B cell (primary cell): ENCODE measurements at regions not wholly inside any gene's neighbourhood (a gene's known extent, or its start where the extent isn't known, plus 50 kb on each side); places are given as distances from the start of the nearest gene placed in this dataset.

Experiments
- ATAC-seq: fragments of 200-7000 bp; cut with Tn5 transposase; one replicate; pipeline ENCODE4 v1.10.0; 2021; ENCODE audit warnings: low read depth, mild to moderate bottlenecking, moderate number of reproducible peaks, moderate library complexity
- CTCF ChIA-PET: fragments of 350-600 bp; sonication (Branson Sonifier 250); formaldehyde crosslinking; loops from one replicate; lab custom pipeline; 2021; ENCODE audit warnings: antibody characterized with exemption, inconsistent platforms; lab: Charles Lee
- POLR2A ChIA-PET: fragments of 350-600 bp; sonication (Branson Sonifier 250); formaldehyde crosslinking; loops from one replicate; lab custom pipeline; 2021; ENCODE audit warnings: antibody characterized with exemption; lab: Charles Lee
- DNase-seq: peaks from one replicate; pipeline ENCODE4 v3.0.0; 2013
- H2AFZ ChIP-seq: 2 replicates; pipeline ENCODE4 v1.6.1; 2012; ENCODE audit warnings: mild to moderate bottlenecking, low read depth, low read length; ENCODE audit not compliant: insufficient read depth, poor library complexity, severe bottlenecking
- H3K27ac ChIP-seq, 2 donors: 1 replicate in 1 of 2; 2 replicates in 1 of 2; pipeline ENCODE4 v1.5.1; 2012 to 2013; ENCODE audit warnings: low read length in 2 of 2, mild to moderate bottlenecking in 2 of 2, moderate library complexity in 1 of 2
- H3K27me3 ChIP-seq, 4 experiments: fragments of 200-600 bp in 1 of 4; sonication (generic) in 1 of 4; replicated peaks in 1 of 4; 1 replicate in 2 of 4; 2 replicates in 2 of 4; pipeline versions ENCODE4 v1.6.1 to v1.7.0; 2013 to 2016; ENCODE audit warnings: low read length in 3 of 4, mild to moderate bottlenecking in 2 of 4, mixed read lengths in 1 of 4, moderate library complexity in 1 of 4; ENCODE audit not compliant: insufficient read depth in 4 of 4, control insufficient read depth in 3 of 4; ENCODE audit errors: control extremely low read depth in 1 of 4
- H3K36me3 ChIP-seq, 2 experiments: replicated peaks in 1 of 2; 1 replicate in 1 of 2; 2 replicates in 1 of 2; pipeline versions ENCODE4 v1.6.1 to v1.7.1; 2013; ENCODE audit warnings: low read length in 1 of 2; ENCODE audit not compliant: insufficient read depth in 2 of 2, control insufficient read depth in 1 of 2; ENCODE audit errors: control extremely low read depth in 1 of 2, extremely low read depth in 1 of 2
- H3K4me1 ChIP-seq, 2 donors: fragments of 200-600 bp in 1 of 2; sonication (generic) in 1 of 2; 1 replicate in 1 of 2; 2 replicates in 1 of 2; pipeline versions ENCODE4 v1.5.1 to v1.6.1; 2013 to 2017; ENCODE audit warnings: low read length in 2 of 2; ENCODE audit not compliant: control insufficient read depth in 2 of 2, insufficient read depth in 2 of 2
- H3K4me2 ChIP-seq: replicated peaks from 2 replicates; pipeline ENCODE3; 2012; ENCODE audit warnings: mild to moderate bottlenecking, low read depth, low read length; ENCODE audit not compliant: poor library complexity, severe bottlenecking
- H3K4me3 ChIP-seq, 5 experiments: fragments of 200-600 bp in 1 of 5; sonication (generic) in 1 of 5; 1 replicate in 3 of 5; 2 replicates in 2 of 5; pipeline versions ENCODE4 v1.5.1 to v1.7.0; 2011 to 2016; ENCODE audit warnings: low read length in 4 of 5, mild to moderate bottlenecking in 4 of 5, low read depth in 2 of 5, control low read depth in 1 of 5, moderate library complexity in 1 of 5; ENCODE audit not compliant: insufficient read depth in 1 of 5; ENCODE audit errors: control extremely low read depth in 1 of 5, extremely low read depth in 1 of 5
- H3K79me2 ChIP-seq: fragments of 200-600 bp; sonication (generic); one replicate; pipeline ENCODE4 v1.6.0; 2016; ENCODE audit warnings: low read length; ENCODE audit not compliant: control insufficient read depth, insufficient read depth
- H3K9ac ChIP-seq: fragments of 200-600 bp; sonication (generic); 2 replicates; pipeline ENCODE4 v1.6.1; 2017; ENCODE audit warnings: mild to moderate bottlenecking, low read length, moderate library complexity
- H3K9me3 ChIP-seq, 3 donors: one replicate each; pipeline versions ENCODE4 v1.6.1 to v1.7.1; 2013; ENCODE audit warnings: low read length in 2 of 3; ENCODE audit not compliant: control insufficient read depth in 2 of 3, insufficient read depth in 1 of 3; ENCODE audit errors: control extremely low read depth in 1 of 3
- H4K20me1 ChIP-seq: 2 replicates; pipeline ENCODE4 v1.6.0; 2012; ENCODE audit warnings: mild to moderate bottlenecking, low read length; ENCODE audit not compliant: insufficient read depth, control insufficient read depth, poor library complexity, severe bottlenecking
- H3K27ac Mint-ChIP-seq: one replicate; pipeline ENCODE4 v1.8.0; 2021; ENCODE audit warnings: mixed read lengths
- H3K27me3 Mint-ChIP-seq: one replicate; pipeline ENCODE4 v1.8.0; 2021; ENCODE audit warnings: mixed read lengths
- H3K4me1 Mint-ChIP-seq: one replicate; pipeline ENCODE4 v1.8.0; 2021; ENCODE audit warnings: mixed read lengths
- H3K4me3 Mint-ChIP-seq: one replicate; pipeline ENCODE4 v1.8.0; 2021; ENCODE audit warnings: mixed read lengths
- H3K9me3 Mint-ChIP-seq: one replicate; pipeline ENCODE4 v1.8.0; 2022; ENCODE audit warnings: mixed read lengths; ENCODE audit not compliant: insufficient read depth
- EZH2 ChIP-seq: IDR thresholded peaks from 2 replicates; pipeline ENCODE4 v1.6.1; 2012; ENCODE audit warnings: borderline replicate concordance, low read depth, mild to moderate bottlenecking, moderate library complexity, low read length; ENCODE audit not compliant: insufficient read depth, poor library complexity, severe bottlenecking
- WGBS: methylation state at CpG from one replicate; pipeline ENCODE4 v1.1.5; 2013; ENCODE audit warnings: missing lambda C conversion rate; ENCODE audit not compliant: insufficient coverage; 5-methylcytosine and 5-hydroxymethylcytosine counted together
- intact Hi-C: fragments of 100-400 bp; cut with micrococcal nuclease; formaldehyde crosslinking; loops from one replicate; pipeline ENCODE4 v1.10.0; 2022
- TF ChIP-seq, protein P1 (sequence below): fragments of 200-600 bp; IDR thresholded peaks from one replicate; pipeline ENCODE4 v1.8.0; 2022; ENCODE audit warnings: antibody characterized with exemption, mild to moderate bottlenecking

DNA sequence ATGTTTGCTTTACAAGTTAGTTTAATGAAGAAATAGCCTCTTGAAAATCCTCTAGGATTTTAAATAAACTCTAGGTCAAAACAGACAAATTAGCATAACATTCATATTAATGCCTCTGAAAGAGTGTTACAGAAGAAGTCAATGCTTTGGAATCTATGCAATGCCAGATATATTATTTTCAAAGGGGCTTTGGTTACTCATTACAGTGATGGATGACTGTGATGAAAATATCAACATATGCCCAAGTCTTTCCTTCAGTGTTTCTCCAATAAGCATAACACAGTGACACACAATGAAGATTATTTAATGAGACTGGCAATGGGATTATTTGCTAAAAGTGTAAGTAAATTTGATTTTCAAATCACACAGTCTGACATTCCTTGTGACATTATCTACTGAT, 1247.2 kb downstream of the ROBO2 start:
- POLR2A ChIA-PET = no interaction called here
- no peak for ATAC-seq

DNA sequence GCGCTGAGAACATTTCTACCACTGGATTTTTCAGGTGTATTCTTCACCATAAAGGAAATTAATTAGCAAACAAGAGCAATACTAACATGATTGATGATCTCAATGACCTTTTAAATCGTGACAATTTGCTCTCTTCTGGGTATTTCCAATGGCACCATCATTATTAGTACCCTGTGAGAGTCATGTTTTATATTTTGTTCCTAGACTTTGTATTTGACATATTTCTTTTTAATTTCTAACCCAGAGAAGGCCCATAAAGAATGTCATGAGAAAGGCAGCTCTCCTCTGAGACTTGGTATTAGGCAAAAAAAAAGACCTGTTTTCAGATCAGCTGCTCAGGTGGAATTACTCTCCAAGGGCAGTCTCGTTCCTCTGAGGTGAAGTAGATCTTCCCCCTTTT, 1253.4 kb downstream of the ROBO2 start:
- Histone ChIP-seq H3K27me3 (no peaks in the 10 kb centered on the region), H3K79me2 (no peaks in the 10 kb centered on the region), H3K4me2 (no peak overlapping the region), H3K36me3 (no peaks in the 10 kb centered on the region), H3K4me1 (no peaks in the 10 kb centered on the region), H2AFZ (no peak overlapping the region), H4K20me1 (no peaks in the 10 kb centered on the region), H3K27ac (no peak overlapping the region), H3K9me3 (peaks cover 0 to 5% (median 0%) of the 10 kb centered on the region in 3 donors), H3K9ac (no peak overlapping the region), H3K4me3 (no peak overlapping the region)
- no peaks in the 10 kb centered on the region for H3K4me1 Mint-ChIP-seq
- no peak overlapping the region for H3K4me3 Mint-ChIP-seq
- POLR2A ChIA-PET = no interaction called here
- DNase-seq (no peak), ATAC-seq (no peak)
- CTCF ChIA-PET = no interaction called here
- 83% methylated on average over 1 of the region's 3 CpGs for WGBS
- H3K27me3 Mint-ChIP-seq = no peaks in the 10 kb centered on the region
- no peak overlapping the region for H3K27ac Mint-ChIP-seq
- intact Hi-C loops = no loop called here
- TF ChIP-seq, protein P1, sequence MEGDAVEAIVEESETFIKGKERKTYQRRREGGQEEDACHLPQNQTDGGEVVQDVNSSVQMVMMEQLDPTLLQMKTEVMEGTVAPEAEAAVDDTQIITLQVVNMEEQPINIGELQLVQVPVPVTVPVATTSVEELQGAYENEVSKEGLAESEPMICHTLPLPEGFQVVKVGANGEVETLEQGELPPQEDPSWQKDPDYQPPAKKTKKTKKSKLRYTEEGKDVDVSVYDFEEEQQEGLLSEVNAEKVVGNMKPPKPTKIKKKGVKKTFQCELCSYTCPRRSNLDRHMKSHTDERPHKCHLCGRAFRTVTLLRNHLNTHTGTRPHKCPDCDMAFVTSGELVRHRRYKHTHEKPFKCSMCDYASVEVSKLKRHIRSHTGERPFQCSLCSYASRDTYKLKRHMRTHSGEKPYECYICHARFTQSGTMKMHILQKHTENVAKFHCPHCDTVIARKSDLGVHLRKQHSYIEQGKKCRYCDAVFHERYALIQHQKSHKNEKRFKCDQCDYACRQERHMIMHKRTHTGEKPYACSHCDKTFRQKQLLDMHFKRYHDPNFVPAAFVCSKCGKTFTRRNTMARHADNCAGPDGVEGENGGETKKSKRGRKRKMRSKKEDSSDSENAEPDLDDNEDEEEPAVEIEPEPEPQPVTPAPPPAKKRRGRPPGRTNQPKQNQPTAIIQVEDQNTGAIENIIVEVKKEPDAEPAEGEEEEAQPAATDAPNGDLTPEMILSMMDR = no peak
- TF ChIP-seq EZH2 = no peak
- peaks cover 3% of the 10 kb centered on the region for H3K9me3 Mint-ChIP-seq

More for the DNA sequence above, 1247.2 kb downstream of the ROBO2 start:
- H3K27ac Mint-ChIP-seq = no peak overlapping the region
- no peaks in the 10 kb centered on the region for H3K36me3 ChIP-seq
- no peaks in the 10 kb centered on the region for H3K4me1 Mint-ChIP-seq
- H3K79me2 ChIP-seq = no peaks in the 10 kb centered on the region
- H3K4me1 ChIP-seq = no peaks in the 10 kb centered on the region
- H3K4me3 ChIP-seq = no peak overlapping the region
- no peak overlapping the region for H3K4me3 Mint-ChIP-seq
- no peak overlapping the region for H2AFZ ChIP-seq
- no peaks in the 10 kb centered on the region for H3K27me3 ChIP-seq
- TF ChIP-seq EZH2 = no peak
- TF ChIP-seq, protein P1 = no peak
- no peak overlapping the region for H3K4me2 ChIP-seq
- H3K27me3 Mint-ChIP-seq = no peaks in the 10 kb centered on the region
- CTCF ChIA-PET = no interaction called here
- peaks cover 3% of the 10 kb centered on the region for H3K9me3 Mint-ChIP-seq
- no peaks in the 10 kb centered on the region for H3K9me3 ChIP-seq
- H3K27ac ChIP-seq = no peak overlapping the region
- intact Hi-C loops = no loop called here
- H4K20me1 ChIP-seq = no peaks in the 10 kb centered on the region
- DNase-seq = no peak
- no peak overlapping the region for H3K9ac ChIP-seq
